OCI-LY7 (cell line): ENCODE measurements at regions not wholly inside any gene's neighbourhood (a gene's known extent, or its start where the extent isn't known, plus 50 kb on each side); places are given as distances from the start of the nearest gene placed in this dataset.

ENCODE experiments used
- BruUV-seq: library from RNA; stranded (reverse); fragments of 400-500 nt; replicated peaks from 2 replicates; lab custom pipeline; 2021; lab: Mats Ljungman, UMichigan
- CTCF ChIA-PET: fragments of 300-600 bp; sonication (Branson Sonifier 250); formaldehyde crosslinking; loops from one replicate; lab custom pipeline; 2022; ENCODE audit warnings: antibody characterized with exemption; ENCODE audit not compliant: unreplicated experiment; lab: Charles Lee
- POLR2A ChIA-PET: fragments of 300-600 bp; sonication (Branson Sonifier 250); formaldehyde crosslinking; loops from one replicate; lab custom pipeline; 2022; ENCODE audit warnings: antibody characterized with exemption; lab: Charles Lee
- DNase-seq: peaks from one replicate; pipeline ENCODE4 v3.0.0-alpha.2; 2015; ENCODE audit warnings: low spot score
- H2AFZ ChIP-seq: fragments of 200-600 bp; sonication (generic), shearing (Covaris generic); 2 replicates; pipeline ENCODE4 v1.6.1; 2014; ENCODE audit warnings: mild to moderate bottlenecking, antibody characterized with exemption, low read length, moderate library complexity
- H3K27ac ChIP-seq: fragments of 200-600 bp; sonication (generic); 2 replicates; pipeline ENCODE4 v1.5.1; 2014; ENCODE audit warnings: mixed run types, low read depth, mild to moderate bottlenecking, moderate library complexity, low read length, inconsistent platforms; ENCODE audit not compliant: poor library complexity, severe bottlenecking
- H3K36me3 ChIP-seq: fragments of 200-600 bp; sonication (generic); 2 replicates; pipeline ENCODE4 v1.6.1; 2014; ENCODE audit warnings: mild to moderate bottlenecking, antibody characterized with exemption, low read length, moderate library complexity, mixed read lengths; ENCODE audit not compliant: insufficient read depth
- H3K4me1 ChIP-seq: fragments of 200-600 bp; sonication (generic); 2 replicates; pipeline ENCODE4 v1.5.1; 2014; ENCODE audit warnings: mild to moderate bottlenecking, low read length; ENCODE audit not compliant: insufficient read depth, poor library complexity, severe bottlenecking
- H3K4me2 ChIP-seq: fragments of 200-600 bp; sonication (generic); 2 replicates; pipeline ENCODE4 v1.6.1; 2014; ENCODE audit warnings: mild to moderate bottlenecking, low read length
- H3K4me3 ChIP-seq: fragments of 200-600 bp; sonication (generic); 2 replicates; pipeline ENCODE4 v1.5.1; 2014; ENCODE audit warnings: mild to moderate bottlenecking, low read depth, low read length; ENCODE audit not compliant: poor library complexity, severe bottlenecking
- H3K79me2 ChIP-seq: fragments of 200-600 bp; sonication (generic); 2 replicates; pipeline ENCODE4 v1.6.1; 2016; ENCODE audit warnings: low read depth, mild to moderate bottlenecking, low read length, moderate library complexity, mixed read lengths; ENCODE audit not compliant: insufficient read depth
- H3K9me2 ChIP-seq: fragments of 200-600 bp; sonication (generic); 2 replicates; pipeline ENCODE4 v1.6.1; 2016; ENCODE audit warnings: mild to moderate bottlenecking, low read length, mixed read lengths; ENCODE audit not compliant: insufficient read depth
- H3K9me3 ChIP-seq: fragments of 200-600 bp; sonication (generic); 2 replicates; pipeline ENCODE4 v1.6.1; 2014; ENCODE audit warnings: mild to moderate bottlenecking, mixed run types, low read length, mixed read lengths
- H4K20me1 ChIP-seq: fragments of 200-600 bp; sonication (generic); 2 replicates; pipeline ENCODE4 v1.6.1; 2014; ENCODE audit warnings: mild to moderate bottlenecking, antibody characterized with exemption, low read length, moderate library complexity, mixed read lengths; ENCODE audit not compliant: insufficient read depth
- CTCF ChIP-seq: fragments of 200-600 bp; sonication (generic); conservative IDR thresholded peaks from 2 replicates; pipeline ENCODE4 v1.5.1; 2014; ENCODE audit warnings: mild to moderate bottlenecking, antibody characterized with exemption, low read length, moderate library complexity, mixed read lengths
- EZH2phosphoT487 ChIP-seq: fragments of 200-600 bp; sonication (generic); IDR thresholded peaks from 2 replicates; pipeline ENCODE4 v1.6.1; 2018; ENCODE audit warnings: low read depth, borderline replicate concordance, mild to moderate bottlenecking, mixed run types, antibody characterized with exemption, low read length, moderate library complexity, mixed read lengths
- intact Hi-C: fragments of 100-400 bp; cut with micrococcal nuclease; formaldehyde crosslinking; loops from one replicate; pipeline ENCODE4 v1.10.0; 2022; ENCODE audit not compliant: unreplicated experiment

GRCh38 chr2:7264791-7265190 is 347.6 kb downstream of the RNF144A start:
- POLR2A ChIA-PET: no interaction called here
- TF ChIP-seq CTCF (no peak), EZH2phosphoT487 (no peak)
- Histone ChIP-seq H3K27ac (no peak overlapping the region), H4K20me1 (no peaks in the 10 kb centered on the region), H3K4me1 (no peaks in the 10 kb centered on the region), H2AFZ (no peak overlapping the region), H3K9me3 (no peaks in the 10 kb centered on the region), H3K4me2 (no peak overlapping the region), H3K79me2 (no peaks in the 10 kb centered on the region), H3K9me2 (no peaks in the 10 kb centered on the region), H3K36me3 (no peaks in the 10 kb centered on the region), H3K4me3 (no peak overlapping the region)
- CTCF ChIA-PET: no interaction called here
- no TSS peak for BruUV-seq
- no peak for DNase-seq
- intact Hi-C loops: no loop called here

GRCh38 chr2:7265286-7265685 is 348.1 kb downstream of the RNF144A start:
- no peaks in the 10 kb centered on the region for H3K4me1 ChIP-seq
- H2AFZ ChIP-seq: no peak overlapping the region
- H3K27ac ChIP-seq: no peak overlapping the region
- TF ChIP-seq EZH2phosphoT487 (no peak), CTCF (no peak)
- no peaks in the 10 kb centered on the region for H3K79me2 ChIP-seq
- intact Hi-C loops: no loop called here
- no peak overlapping the region for H3K4me2 ChIP-seq
- DNase-seq: no peak
- H3K9me3 ChIP-seq: no peaks in the 10 kb centered on the region
- ChIA-PET POLR2A (no interaction called here), CTCF (no interaction called here)
- H3K36me3 ChIP-seq: no peaks in the 10 kb centered on the region
- H3K9me2 ChIP-seq: no peaks in the 10 kb centered on the region
- no peak overlapping the region for H3K4me3 ChIP-seq
- BruUV-seq: no TSS peak
- no peaks in the 10 kb centered on the region for H4K20me1 ChIP-seq

DNA sequence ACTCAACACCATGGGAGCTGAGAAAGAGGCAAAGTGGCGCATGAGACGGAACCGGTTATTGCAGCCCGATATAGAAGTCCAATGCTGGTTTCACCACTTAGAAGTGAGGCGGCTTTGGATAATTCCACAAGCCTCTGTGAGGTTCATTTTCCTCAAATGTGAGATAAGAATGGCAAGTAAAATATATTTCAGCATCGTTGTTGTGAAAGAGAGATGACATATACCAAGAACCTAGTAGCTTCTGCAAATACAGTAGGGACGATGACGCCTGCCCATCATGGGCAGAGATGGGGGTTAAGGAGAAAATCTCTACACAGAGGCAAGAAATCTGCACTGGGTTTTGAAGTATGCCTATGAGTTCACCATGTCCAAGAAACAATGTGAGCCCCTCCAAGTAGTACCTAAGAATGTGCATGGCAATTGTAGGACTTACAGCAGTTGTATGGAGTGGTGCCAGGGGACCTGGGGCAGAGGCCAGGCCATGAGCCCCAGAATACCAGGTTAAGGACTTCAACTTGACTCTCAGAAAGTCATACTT is 352.0 kb downstream of the RNF144A start:
- H3K27ac ChIP-seq: no peak overlapping the region
- no peaks in the 10 kb centered on the region for H3K36me3 ChIP-seq
- no peaks in the 10 kb centered on the region for H3K4me1 ChIP-seq
- H3K79me2 ChIP-seq: no peaks in the 10 kb centered on the region
- H3K9me2 ChIP-seq: no peaks in the 10 kb centered on the region
- BruUV-seq: no TSS peak
- H2AFZ ChIP-seq: no peak overlapping the region
- POLR2A ChIA-PET: no interaction called here
- TF ChIP-seq CTCF (no peak), EZH2phosphoT487 (no peak)
- H3K9me3 ChIP-seq: no peaks in the 10 kb centered on the region
- H3K4me2 ChIP-seq: no peak overlapping the region
- no peaks in the 10 kb centered on the region for H4K20me1 ChIP-seq
- H3K4me3 ChIP-seq: no peak overlapping the region
- intact Hi-C loops: no loop called here
- DNase-seq: no peak
- CTCF ChIA-PET: no interaction called here
